DMS53 (cell line): ENCODE measurements at regions not wholly inside any gene's neighbourhood (a gene's known extent, or its start where the extent isn't known, plus 50 kb on each side); places are given as distances from the start of the nearest gene placed in this dataset.
"Not testable (repeated sequence)": the region's sequence is repeated elsewhere in the genome, so short reads cannot be mapped to it uniquely, and the experiment has no call there.

Source experiments
- DNase-seq: peaks from one replicate; lab custom pipeline; 2025; lab: John Stamatoyannopoulos, UW

- not testable (repeated sequence) for DNase-seq
These were observed 106.6 kb upstream of the TERB2 start for GRCh38 chr15:44849701-44850403.

- peak; percentile 94 for DNase-seq
These were observed 103.1 kb upstream of the TERB2 start for GRCh38 chr15:44853304-44853950.

DNA sequence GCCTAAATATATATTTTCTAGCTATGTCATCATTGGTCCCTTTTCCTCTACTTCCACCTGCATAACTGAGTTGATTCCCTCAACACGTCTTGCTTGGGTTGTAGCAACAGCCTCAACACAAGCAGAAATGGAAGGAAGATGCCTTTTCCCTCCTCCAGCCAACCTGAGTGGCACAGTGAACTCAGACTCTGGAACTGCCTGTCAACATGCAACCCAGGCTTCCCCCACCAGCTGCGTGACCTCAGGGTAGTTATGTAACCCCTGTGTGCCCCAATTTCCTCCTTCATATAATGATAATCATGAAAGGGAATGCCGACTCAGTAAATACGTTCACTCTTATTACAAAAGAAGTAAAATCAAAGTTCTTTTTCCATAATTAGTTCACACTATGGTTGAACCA, 101.8 kb upstream of the TERB2 start:
- not testable (repeated sequence) for DNase-seq

- not testable (repeated sequence) for DNase-seq
These were observed 100.2 kb upstream of the TERB2 start for GRCh38 chr15:44856284-44856683.

GRCh38 chr15:44857164-44857710, 99.2 kb upstream of the TERB2 start:
- not testable (repeated sequence) for DNase-seq

- DNase-seq = not testable (repeated sequence)
These were observed 97.4 kb upstream of the TERB2 start for GRCh38 chr15:44859088-44859487.

GRCh38 chr15:44860168-44860567, 96.3 kb upstream of the TERB2 start:
- not testable (repeated sequence) for DNase-seq

DNA sequence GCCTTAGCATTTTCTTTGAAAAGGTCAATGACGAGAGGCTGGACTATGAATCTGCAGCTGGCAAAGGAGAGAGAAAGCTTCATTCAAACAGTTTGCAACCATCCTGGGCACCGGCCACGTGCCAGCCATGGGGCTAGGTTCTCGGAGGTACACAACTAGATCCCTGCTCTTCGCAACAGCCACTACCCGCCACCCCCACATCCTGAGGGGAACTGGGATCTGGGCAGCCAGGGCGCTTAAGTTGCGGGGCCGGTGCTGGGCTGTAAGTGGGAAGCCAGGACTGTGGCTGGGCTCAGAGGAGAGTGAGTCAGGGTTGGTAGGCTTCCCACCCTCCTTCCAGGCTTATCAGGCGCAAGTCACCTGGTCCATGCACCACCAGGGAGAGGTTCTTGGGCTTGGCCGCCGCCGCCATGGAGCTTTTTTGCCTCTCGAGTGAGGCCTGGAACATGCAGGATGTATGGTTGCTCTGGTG, 95.0 kb upstream of the TERB2 start:
- no peak for DNase-seq

- DNase-seq = peak; percentile 18
These were observed 94.6 kb upstream of the TERB2 start for GRCh38 chr15:44861917-44862316.

- peak; percentile 72 for DNase-seq
These were observed 93.6 kb upstream of the TERB2 start for GRCh38 chr15:44862866-44863265.

- DNase-seq = not testable (repeated sequence)
These were observed 88.4 kb upstream of the TERB2 start for GRCh38 chr15:44868100-44868499.

GRCh38 chr15:44870125-44870524, 86.4 kb upstream of the TERB2 start:
- DNase-seq = not testable (repeated sequence)

DNA sequence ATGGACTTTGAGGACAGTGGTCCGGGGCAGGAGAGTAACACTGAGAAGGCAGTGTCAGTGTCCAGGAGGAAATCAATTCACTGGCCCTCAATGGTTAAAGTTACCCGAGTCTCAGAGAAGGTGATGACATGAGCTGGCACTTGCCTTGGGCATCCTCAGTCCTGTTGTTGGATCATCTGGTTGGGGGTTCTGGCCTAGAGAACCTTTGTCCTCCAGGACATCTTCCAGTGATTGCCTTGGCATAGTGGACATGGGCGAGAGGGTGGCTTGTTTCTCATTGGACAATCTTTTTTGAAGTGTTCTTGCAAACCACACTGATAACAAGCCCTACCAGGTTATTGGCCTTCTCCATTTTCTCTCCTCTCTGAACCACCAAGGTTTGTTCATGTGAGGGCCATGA, 83.4 kb upstream of the TERB2 start:
- no peak for DNase-seq

GRCh38 chr15:44879066-44879465, 77.4 kb upstream of the TERB2 start:
- no peak for DNase-seq

GRCh38 chr15:44882499-44882968, 74.0 kb upstream of the TERB2 start:
- DNase-seq = no peak

DNA sequence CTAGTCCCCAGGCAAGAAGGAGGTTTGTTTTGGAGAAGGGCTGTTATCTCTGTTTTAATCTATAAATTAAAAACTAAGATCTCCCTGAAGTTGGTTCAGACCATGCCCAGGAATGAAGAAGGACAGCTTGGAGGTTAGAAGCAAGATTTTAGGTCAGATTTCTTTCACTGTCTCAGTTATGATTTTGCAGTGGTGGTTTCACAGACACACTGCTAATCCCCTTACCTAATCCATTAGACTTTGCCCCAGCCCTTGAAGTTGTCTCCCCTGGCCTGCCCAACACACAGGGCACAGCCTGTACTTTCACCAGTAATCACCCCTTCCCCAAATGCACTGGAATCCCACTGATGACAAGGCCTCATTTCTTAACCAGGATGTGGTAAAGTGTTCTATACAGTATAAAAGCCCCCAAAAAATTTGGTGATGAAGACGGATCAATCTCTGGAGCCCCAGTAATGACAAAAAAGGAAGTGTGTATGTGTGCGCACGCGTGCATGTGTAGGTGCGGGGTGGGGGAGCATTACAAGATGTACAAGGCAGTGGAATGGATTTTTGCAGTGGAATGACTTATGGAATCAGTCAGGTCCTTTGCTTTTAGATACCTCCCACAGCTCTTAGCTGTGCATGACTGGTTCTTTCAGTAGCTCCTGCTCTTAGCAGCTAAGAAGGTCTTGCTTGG, 73.1 kb upstream of the TERB2 start:
- DNase-seq = no peak

GRCh38 chr15:44898890-44899651, 57.4 kb upstream of the TERB2 start:
- DNase-seq = peak; percentile 34

DNA sequence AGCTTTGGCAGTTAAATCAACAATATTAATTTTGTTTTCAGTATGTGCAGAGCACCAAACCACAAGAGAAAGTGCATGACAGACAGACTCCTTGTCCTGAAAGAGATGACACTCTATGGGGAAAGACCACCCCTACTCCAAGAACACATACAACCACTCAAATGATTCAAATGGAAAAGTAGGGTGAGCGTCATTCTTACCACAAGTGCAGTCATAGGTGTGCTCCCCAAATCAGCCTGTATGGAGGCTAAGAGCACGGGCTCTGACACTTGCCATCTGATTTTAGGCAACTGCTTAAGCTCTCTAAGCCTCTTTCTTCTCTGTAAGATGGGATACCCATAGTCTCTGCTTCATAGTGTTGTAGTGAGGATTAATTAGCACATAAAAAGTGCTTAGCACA, 56.7 kb upstream of the TERB2 start:
- DNase-seq = not testable (repeated sequence)

DNA sequence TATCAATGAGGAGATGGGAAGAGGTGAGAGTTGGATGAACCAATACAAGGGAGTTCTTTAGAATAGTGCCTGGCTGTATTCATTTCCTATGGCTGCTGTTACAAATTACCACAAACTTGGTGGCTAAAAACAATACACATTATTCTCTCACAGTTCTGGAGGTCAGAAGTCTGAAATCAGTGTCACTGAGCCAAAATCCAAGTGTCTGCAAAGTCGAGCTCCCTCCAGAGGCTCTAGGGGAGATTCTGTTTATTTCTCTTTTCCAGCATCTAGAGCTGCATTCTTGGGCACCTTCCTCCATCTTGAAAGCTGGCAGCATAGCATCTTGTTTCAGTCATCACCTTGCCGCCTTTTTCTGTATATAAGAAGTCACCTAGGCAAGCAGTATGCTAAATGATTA, 55.7 kb upstream of the TERB2 start:
- not testable (repeated sequence) for DNase-seq

- DNase-seq = not testable (repeated sequence)
These were observed 53.2 kb upstream of the TERB2 start for GRCh38 chr15:44903281-44903680.

- DNase-seq = peak; percentile 17
These were observed 51.7 kb upstream of the TERB2 start for GRCh38 chr15:44904651-44905340.
